ENCODE measurements at regions not wholly inside any gene's neighbourhood (a gene's known extent, or its start where the extent isn't known, plus 50 kb on each side); places are given as distances from the start of the nearest gene placed in this dataset.
A peak's percentile ranks its signal among the peaks of the same experiment; 100 is the strongest.
"Not testable (repeated sequence)": the region's sequence is repeated elsewhere in the genome, so short reads cannot be mapped to it uniquely, and the experiment has no call there.

- TF ChIP-seq CTCF (IDR thresholded peaks at IDR 0.05; ENCODE audit: insufficient read depth, low read depth, low read length): no peak
- DNase-seq (ENCODE audit: low read depth): no peak
- CTCF ChIA-PET: interaction anchor here (1.3 to 6.8 kb wide), 3 partner anchors 16 to 247 kb away, joined by 3 to 63 read pairs (median 4); no protein-coding TSS in a partner anchor
- Histone ChIP-seq H3K27me3 (ENCODE audit: control insufficient read depth, insufficient read depth, low read length) (no peaks in the 10 kb centered on the region), H3K36me3 (ENCODE audit: control insufficient read depth, insufficient read depth, low read length) (no peaks in the 10 kb centered on the region), H3K4me3 (ENCODE audit: low read depth, low read length) (no peak overlapping the region)
- POLR2A ChIA-PET: interaction anchor here (0.6 kb wide), 1 partner anchor 33 kb away, joined by 3 read pairs; no protein-coding TSS in a partner anchor
Observed at GRCh38 chr10:91002656-91003055, 81.8 kb upstream of the ANKRD1 start.

- H3K27me3 ChIP-seq (ENCODE audit: control insufficient read depth, insufficient read depth, low read length); POLR2A ChIA-PET; H3K36me3 ChIP-seq (ENCODE audit: control insufficient read depth, insufficient read depth, low read length); H3K4me3 ChIP-seq (ENCODE audit: low read depth, low read length); DNase-seq (ENCODE audit: low read depth): not testable (repeated sequence)
- CTCF ChIA-PET: interaction anchor here (1.3 to 6.8 kb wide), 4 partner anchors 16 to 246 kb away, joined by 3 to 63 read pairs (median 4); no protein-coding TSS in a partner anchor
Observed at GRCh38 chr10:91003379-91003778, 82.5 kb upstream of the ANKRD1 start.

- H3K36me3 ChIP-seq (ENCODE audit: control insufficient read depth, insufficient read depth, low read length); POLR2A ChIA-PET; H3K4me3 ChIP-seq (ENCODE audit: low read depth, low read length); DNase-seq (ENCODE audit: low read depth); H3K27me3 ChIP-seq (ENCODE audit: control insufficient read depth, insufficient read depth, low read length): not testable (repeated sequence)
- CTCF ChIA-PET: interaction anchor here (0.6 to 6.8 kb wide), 25 partner anchors 9 to 373 kb away, joined by 3 to 63 read pairs (median 4); partner anchors contain the start of gene ANKRD1
Observed at GRCh38 chr10:91005276-91005675, 84.4 kb upstream of the ANKRD1 start.

GRCh38 chr10:91006001-91006751 is 85.3 kb upstream of the ANKRD1 start:
- ChIA-PET POLR2A (interaction anchor here (0.6 kb wide), 1 partner anchor 244 kb away, joined by 9 read pairs; no protein-coding TSS in a partner anchor), CTCF (interaction anchor here (0.6 to 6.8 kb wide), 40 partner anchors 8 to 373 kb away, joined by 3 to 63 read pairs (median 3); partner anchors contain the start of gene ANKRD1)
- Histone ChIP-seq H3K4me3 (ENCODE audit: low read depth, low read length) (no peak overlapping the region), H3K27me3 (ENCODE audit: control insufficient read depth, insufficient read depth, low read length) (no peaks in the 10 kb centered on the region), H3K36me3 (ENCODE audit: control insufficient read depth, insufficient read depth, low read length) (no peaks in the 10 kb centered on the region)
- DNase-seq (ENCODE audit: low read depth): no peak
- peak; percentile 93 for TF ChIP-seq CTCF (IDR thresholded peaks at IDR 0.05; ENCODE audit: insufficient read depth, low read depth, low read length)

- no peak overlapping the region for H3K4me3 ChIP-seq (ENCODE audit: low read depth, low read length)
- no peaks in the 10 kb centered on the region for H3K27me3 ChIP-seq (ENCODE audit: control insufficient read depth, insufficient read depth, low read length)
- TF ChIP-seq CTCF (IDR thresholded peaks at IDR 0.05; ENCODE audit: insufficient read depth, low read depth, low read length): no peak
- POLR2A ChIA-PET: no interaction called here
- H3K36me3 ChIP-seq (ENCODE audit: control insufficient read depth, insufficient read depth, low read length): no peaks in the 10 kb centered on the region
- DNase-seq (ENCODE audit: low read depth): no peak
- CTCF ChIA-PET: interaction anchor here (0.6 to 6.8 kb wide), 25 partner anchors 11 to 310 kb away, joined by 3 to 63 read pairs (median 4); no protein-coding TSS in a partner anchor
Observed at GRCh38 chr10:91006752-91007346, 86.0 kb upstream of the ANKRD1 start.

GRCh38 chr10:91007655-91008054 is 86.8 kb upstream of the ANKRD1 start:
- CTCF ChIA-PET: interaction anchor here (1.1 to 6.8 kb wide), 4 partner anchors 14 to 278 kb away, joined by 3 to 63 read pairs (median 16); no protein-coding TSS in a partner anchor
- Histone ChIP-seq H3K4me3 (ENCODE audit: low read depth, low read length) (no peak overlapping the region), H3K36me3 (ENCODE audit: control insufficient read depth, insufficient read depth, low read length) (no peaks in the 10 kb centered on the region), H3K27me3 (ENCODE audit: control insufficient read depth, insufficient read depth, low read length) (no peaks in the 10 kb centered on the region)
- POLR2A ChIA-PET: no interaction called here
- no peak for DNase-seq (ENCODE audit: low read depth)
- TF ChIP-seq CTCF (IDR thresholded peaks at IDR 0.05; ENCODE audit: insufficient read depth, low read depth, low read length): no peak

Measured in BJ (cell line).